ENCODE measurements at regions not wholly inside any gene's neighbourhood (a gene's known extent, or its start where the extent isn't known, plus 50 kb on each side); places are given as distances from the start of the nearest gene placed in this dataset.

DNA sequence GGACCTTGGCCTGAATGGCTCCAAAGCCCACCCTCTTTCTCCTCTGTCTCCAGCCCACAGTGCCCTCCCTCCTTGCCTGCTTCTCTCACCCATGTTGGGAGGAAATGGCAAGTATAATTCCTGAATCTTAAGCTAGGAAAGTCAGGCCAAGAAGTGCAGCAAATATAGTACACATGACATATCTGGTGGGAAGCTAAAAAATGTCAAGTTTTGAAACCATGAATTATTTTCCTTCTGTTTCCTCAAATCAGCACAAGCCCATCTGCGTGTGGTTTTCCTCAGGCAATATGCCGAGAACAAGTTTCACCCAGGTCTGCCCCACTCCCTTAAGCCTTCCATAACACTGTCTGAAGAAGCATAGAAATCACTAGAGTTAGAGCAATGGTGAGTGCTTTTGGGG is 502.8 kb upstream of the CDH11 start:
- no peak for DNase-seq (ENCODE audit: low read depth in 4 of 4, low spot score in 3 of 4)

DNA sequence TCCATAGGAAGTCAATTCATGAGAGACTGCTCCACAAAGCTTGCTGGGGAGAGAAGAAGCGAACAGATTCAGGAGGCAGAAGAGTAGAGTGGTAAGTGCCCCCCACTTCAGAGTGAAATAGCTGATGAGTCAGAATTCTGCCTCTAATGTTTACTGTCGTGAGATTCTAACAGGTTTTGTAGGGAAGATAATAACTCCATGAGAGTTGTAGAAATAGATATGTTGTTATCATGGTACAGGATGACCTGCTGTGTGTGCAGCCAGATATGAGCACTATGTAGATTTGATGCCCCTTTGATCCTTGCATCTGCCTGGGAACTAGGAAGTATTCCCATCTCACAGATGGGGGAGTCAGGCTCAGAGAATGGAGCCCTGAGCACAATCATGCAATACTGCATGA is 502.4 kb upstream of the CDH11 start:
- no peak for DNase-seq (ENCODE audit: low read depth in 4 of 4, low spot score in 3 of 4)

DNA sequence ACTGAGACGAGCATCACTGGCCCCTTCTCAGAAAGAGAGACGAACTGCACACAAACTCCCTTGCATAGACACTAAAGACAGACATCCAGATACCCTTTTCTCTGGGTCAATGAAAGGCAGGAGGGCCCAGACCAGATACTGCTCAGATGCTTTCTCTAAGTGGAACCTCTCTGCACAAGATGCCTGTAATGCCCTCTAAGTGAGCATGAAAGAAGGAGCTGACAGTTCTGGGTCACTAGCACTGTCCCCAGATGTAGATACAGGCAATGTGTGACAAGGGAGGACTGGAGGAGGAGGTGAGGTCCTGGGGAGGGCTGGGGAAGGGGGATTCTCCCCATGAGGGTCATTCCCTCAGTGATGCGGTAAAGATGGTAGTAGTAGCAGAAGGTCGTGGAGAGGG is 501.0 kb upstream of the CDH11 start:
- no peak for DNase-seq (ENCODE audit: low read depth in 4 of 4, low spot score in 3 of 4)

- peak in 2 of 4 donors; percentile 6 to 25 for DNase-seq (ENCODE audit: low read depth in 4 of 4, low spot score in 3 of 4)
Observed at GRCh38 chr16:65622151-65622550, 500.3 kb upstream of the CDH11 start.

DNA sequence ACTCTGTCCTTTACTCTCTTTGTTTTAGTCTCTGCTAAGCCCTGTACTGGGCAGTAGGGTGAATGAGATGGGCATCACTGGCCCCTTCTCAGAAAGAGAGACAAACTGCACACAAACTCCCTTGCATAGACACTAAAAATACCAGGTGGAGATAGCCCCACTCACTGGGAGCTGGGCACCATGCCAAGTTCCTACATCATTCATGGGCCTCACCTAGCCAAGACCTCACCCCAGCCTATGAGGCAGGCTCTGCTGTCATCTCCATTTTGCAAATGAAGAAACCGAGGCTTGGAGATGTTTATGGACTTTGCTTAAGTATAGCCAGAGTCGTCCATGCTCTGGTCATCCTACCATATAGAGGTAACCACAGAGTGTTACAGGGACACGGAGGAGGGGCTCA is 499.8 kb upstream of the CDH11 start:
- DNase-seq (ENCODE audit: low read depth in 4 of 4, low spot score in 3 of 4), result no peak

- DNase-seq (ENCODE audit: low read depth in 4 of 4, low spot score in 3 of 4), result no peak
Observed at GRCh38 chr16:65619606-65620005, 497.7 kb upstream of the CDH11 start.

- DNase-seq (ENCODE audit: low read depth in 4 of 4, low spot score in 3 of 4), result no peak
Observed at GRCh38 chr16:65618931-65619330, 497.1 kb upstream of the CDH11 start.

- no peak for DNase-seq (ENCODE audit: low read depth in 4 of 4, low spot score in 3 of 4)
Observed at GRCh38 chr16:65618333-65618732, 496.5 kb upstream of the CDH11 start.

GRCh38 chr16:65617421-65617820 is 495.6 kb upstream of the CDH11 start:
- no peak for DNase-seq (ENCODE audit: low read depth in 4 of 4, low spot score in 3 of 4)

DNA sequence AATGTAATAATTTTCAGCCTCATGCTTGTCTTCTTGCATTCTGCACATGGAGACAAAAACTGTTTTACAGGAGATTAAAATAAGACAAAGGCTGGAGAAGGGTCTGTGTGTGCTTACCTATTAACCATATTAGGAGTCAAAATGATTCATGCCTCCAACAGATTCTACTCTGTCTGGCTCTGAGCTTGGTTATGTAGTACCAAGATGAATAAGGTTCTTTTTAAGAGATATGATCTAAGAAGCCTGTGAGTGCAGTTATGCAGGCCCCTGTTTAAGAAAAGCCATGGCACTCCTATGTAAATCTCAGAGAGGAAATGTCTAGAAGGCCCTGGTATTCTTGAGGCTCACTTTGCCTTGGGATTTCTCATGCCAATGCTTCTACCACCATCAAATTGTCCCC is 486.6 kb upstream of the CDH11 start:
- DNase-seq (ENCODE audit: low read depth in 4 of 4, low spot score in 3 of 4), result no peak

DNA sequence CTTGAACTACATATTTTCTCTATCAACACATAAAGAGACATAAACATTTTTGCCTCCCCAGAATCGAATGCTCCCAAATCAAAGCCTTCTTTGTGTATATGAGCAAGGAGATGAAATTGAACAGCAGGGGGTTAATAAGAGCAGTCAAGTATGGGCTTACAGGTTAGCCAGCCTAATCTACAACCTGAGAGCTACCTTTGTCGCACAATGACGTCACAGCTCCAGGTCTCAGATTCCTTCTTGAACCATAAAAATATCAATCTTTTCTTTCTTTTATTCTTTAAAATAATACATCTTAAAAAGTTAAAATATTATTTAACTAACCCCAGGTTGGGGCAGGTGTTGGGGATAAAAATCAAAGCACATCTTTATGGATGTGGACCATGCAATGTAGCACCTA is 482.9 kb upstream of the CDH11 start:
- no peak for DNase-seq (ENCODE audit: low read depth in 4 of 4, low spot score in 3 of 4)

GRCh38 chr16:65601781-65602180 is 479.9 kb upstream of the CDH11 start:
- DNase-seq (ENCODE audit: low read depth in 4 of 4, low spot score in 3 of 4), result no peak

DNA sequence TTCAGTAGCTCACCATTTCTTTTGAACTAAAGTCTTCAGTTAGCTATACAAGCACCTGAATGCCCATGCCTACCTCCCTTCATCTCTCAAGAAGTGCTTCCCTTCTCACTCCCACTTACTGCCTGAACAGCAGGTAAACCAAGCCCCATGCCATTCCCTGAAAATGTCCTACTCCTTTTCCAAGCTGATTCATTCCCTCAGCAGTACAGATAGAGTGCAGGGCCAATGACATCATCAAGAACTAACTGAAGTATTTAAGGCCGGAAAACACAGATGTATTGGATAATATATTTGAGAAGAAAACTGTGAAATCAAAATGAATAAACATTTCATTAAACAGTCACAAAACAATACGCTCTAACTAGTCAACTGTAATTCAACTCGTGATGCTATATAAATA is 478.8 kb upstream of the CDH11 start:
- no peak for DNase-seq (ENCODE audit: low read depth in 4 of 4, low spot score in 3 of 4)

DNA sequence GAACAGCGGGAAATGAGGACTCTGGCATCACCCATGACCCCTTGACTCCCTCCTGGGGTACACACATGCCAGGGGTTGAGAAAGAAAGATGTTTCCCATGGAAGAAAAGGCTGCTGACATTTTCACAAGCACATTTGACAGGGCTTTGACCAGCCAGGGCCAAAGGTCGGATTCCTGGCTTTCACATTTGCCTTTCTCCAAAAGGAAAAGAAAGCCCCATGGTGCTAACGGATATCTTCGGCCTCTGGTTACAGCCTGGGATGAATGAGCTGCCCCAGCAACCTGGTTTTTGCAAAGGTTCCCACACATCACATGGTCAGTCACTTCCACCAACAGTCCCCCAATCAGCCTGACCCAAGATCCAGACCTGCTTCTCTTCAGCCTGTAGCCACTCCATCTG is 478.2 kb upstream of the CDH11 start:
- DNase-seq (ENCODE audit: low read depth in 4 of 4, low spot score in 3 of 4), result no peak

DNA sequence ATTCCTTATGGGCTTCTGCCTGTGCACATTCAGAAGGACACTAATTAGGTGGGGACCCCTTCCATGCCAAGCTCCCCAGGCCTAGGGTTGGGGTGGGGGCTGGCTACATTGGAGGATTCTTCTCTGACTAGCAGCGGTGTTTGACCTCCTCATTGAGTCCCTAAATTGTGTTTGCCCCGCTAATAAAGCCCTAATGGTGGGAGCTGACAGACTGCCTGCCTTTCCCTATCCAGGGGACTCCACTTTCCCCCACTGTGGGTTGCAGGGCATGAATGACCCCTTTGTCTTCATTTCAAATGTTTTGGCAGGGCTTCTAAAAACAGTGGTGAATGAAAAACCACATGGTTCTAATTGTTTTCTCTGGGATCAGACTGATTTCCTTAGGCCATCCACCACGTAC is 476.8 kb upstream of the CDH11 start:
- DNase-seq (ENCODE audit: low read depth in 4 of 4, low spot score in 3 of 4), result no peak

DNA sequence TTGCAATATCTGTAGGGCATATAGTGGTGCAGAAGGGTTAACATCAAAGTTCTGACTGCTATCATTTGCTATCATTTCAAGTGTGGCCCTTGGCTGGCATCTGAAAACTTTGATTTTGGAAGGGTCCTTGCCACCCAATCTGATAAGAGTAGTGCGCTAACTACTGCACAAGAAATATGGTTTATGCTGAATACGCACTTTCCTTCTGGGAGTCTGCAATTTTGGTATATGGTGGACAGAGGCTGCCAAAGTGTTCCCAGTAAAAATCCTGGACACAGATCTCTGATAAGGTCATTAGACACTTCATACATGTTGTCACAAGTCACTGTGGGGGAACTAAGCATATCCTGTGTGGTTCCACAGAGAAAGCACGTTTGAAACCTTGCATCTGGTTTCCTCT is 461.6 kb upstream of the CDH11 start:
- DNase-seq (ENCODE audit: low read depth in 4 of 4, low spot score in 3 of 4), result no peak

DNA sequence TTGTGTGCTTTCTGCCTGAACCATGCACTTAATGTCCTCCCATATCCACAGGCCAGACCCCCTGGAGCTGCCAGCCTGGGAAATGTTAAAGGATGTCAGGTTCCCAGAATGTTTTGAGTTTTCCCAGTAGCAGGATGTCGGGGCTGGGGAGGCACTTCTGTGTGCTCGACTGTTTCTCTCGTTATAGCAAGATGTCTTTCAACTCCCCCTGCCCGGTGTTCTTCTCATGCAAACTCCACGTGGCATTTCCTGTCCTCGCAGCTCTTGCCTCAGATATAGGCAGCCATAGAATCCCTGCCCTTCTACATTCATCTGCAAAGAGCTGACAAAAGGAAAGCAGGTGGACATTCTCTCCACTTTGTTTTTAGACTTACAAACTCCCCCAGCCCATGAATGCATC is 457.2 kb upstream of the CDH11 start:
- DNase-seq (ENCODE audit: low read depth in 4 of 4, low spot score in 3 of 4), result no peak

DNA sequence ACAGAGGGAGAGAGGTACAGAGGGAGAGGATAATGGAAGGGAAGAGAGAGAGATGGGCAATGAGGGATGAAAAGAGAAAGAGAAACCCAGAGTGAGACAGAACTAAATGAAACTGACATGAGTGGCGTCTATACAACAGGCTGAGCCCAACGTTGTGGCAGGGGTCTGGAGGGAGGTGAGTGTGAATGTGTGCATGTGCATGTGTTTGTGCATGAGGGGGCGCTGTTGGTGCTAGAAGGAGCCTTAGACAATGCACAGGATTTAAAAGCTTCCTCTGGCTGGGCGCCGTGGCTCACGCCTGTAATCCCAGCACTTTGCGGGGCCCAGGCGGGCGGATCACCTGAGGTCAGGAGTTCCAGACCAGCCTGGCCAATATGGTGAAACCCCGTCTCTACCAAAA is 454.8 kb upstream of the CDH11 start:
- no peak for DNase-seq (ENCODE audit: low read depth in 4 of 4, low spot score in 3 of 4)

- no peak for DNase-seq (ENCODE audit: low read depth in 4 of 4, low spot score in 3 of 4)
Observed at GRCh38 chr16:65576139-65576538, 454.3 kb upstream of the CDH11 start.

DNA sequence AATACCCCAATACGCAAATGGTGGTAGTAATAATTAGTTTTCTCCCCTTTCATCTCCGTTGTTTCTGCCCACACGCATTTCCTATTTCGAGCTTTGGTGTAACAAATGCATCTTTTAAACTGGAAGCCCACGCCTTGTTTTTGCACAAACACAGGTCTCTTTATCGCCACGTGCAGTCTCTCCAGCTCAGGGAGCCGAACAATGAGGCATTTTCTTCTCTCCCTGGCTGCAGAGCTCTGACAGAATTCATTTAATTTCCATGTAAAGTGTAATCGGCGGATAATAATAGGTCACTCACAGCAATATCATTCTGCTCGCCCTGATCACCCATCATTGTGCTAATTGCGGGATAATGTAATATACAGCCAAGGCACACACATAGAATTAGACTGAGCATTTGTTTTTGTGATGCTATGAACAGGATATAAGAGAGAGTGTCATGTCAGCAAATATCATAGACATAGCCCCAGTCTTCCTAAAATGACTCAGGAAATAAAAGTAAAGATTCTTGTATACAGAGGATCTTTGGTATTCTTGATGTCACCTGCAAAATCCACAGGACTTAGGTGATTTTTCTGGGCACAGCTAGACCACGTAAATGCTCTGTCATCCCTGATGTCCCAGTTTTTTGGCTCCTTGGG is 452.6 kb upstream of the CDH11 start:
- no peak for DNase-seq (ENCODE audit: low read depth in 4 of 4, low spot score in 3 of 4)

DNA sequence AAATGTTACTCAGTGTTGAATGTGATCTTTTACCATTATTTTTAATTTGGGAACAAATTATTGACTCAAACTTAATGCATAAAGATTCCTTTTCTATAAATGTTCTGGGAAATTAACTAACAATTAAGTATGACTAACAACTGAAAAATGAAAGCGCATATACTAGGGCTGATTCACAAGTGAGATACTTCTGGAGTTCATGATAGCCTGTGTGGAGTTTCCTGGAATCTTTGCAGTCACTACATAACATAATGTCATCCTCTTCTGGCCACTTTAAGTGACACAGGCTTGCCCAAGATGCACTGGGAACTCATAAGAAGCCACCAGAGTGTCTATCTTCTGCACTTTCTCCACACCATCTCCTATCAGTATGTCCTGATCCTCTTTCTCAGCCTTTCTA is 450.3 kb upstream of the CDH11 start:
- DNase-seq (ENCODE audit: low read depth in 4 of 4, low spot score in 3 of 4), result no peak

DNA sequence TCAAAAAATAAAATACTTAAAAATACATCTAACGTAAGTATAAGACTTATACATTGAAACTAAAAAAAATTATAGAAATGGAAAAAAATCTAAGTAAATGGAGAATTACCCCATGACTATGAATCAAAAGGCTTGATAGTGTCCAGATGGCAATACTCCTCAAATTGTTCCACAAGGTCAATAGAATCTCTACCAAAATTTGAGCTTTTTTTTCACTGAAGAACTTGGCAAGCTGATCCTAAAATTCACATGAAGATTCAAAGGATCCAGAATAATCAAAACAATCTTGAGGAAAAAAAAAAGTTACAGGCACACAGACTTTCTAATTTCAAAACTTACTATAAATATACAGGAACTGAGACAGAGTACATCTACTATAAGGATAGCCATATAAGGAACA is 448.4 kb upstream of the CDH11 start:
- no peak for DNase-seq (ENCODE audit: low read depth in 4 of 4, low spot score in 3 of 4)

DNA sequence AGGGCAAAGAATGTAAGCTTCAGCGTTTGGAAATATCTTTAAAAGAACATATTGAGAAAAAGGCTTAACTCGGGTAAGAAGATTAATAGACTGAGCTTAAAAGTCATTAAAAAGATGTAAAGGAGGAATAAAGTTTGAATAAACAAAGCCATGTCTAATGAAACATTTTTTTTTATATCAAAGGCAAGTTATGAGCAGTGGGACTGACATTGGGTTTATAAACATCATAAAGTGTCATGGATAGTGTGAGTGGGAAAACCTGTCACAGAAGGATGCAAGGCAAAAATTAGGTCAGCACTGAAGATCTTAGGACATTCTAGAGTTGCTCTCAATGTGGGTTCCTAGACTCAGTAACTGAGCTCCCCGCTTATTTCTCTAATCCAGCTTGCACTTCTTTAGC is 438.0 kb upstream of the CDH11 start:
- DNase-seq (ENCODE audit: low read depth in 4 of 4, low spot score in 3 of 4), result no peak
